GM19351 (cell line): ENCODE measurements at regions not wholly inside any gene's neighbourhood (a gene's known extent, or its start where the extent isn't known, plus 50 kb on each side); places are given as distances from the start of the nearest gene placed in this dataset.

Experiments used
- ATAC-seq: cut with Tn5 transposase; IDR thresholded peaks from one replicate; pipeline ENCODE4 v1.9.1; 2021; ENCODE audit warnings: mild to moderate bottlenecking, moderate library complexity; ENCODE audit not compliant: unreplicated experiment

GRCh38 chr6:169937389-169938261, 186.2 kb downstream of the ERMARD start:
- ATAC-seq, result no peak

- ATAC-seq, result no peak
These were observed 185.0 kb downstream of the ERMARD start for GRCh38 chr6:169936355-169936975.

DNA sequence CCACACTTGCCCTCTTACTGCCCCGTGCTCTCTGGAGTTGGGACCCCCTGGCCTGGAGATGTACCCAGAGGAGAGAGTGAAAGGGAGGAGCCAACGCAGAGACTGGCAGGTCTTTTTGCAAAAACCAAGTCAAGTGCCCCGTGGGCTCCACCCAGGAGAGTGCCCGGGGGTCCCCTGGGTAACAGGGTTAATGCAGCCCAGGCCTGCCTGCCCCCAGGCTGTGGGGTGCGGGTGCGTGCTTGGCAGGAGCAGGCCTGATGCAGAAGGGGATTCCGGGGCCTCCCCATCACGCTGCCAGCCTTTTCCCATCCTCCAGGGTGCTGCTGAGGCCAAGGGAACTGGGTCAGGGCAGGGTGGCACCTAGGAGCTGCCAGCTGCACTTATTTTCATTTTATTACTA, 184.4 kb downstream of the ERMARD start:
- ATAC-seq, result no peak

GRCh38 chr6:169935348-169935718, 183.9 kb downstream of the ERMARD start:
- ATAC-seq, result no peak

DNA sequence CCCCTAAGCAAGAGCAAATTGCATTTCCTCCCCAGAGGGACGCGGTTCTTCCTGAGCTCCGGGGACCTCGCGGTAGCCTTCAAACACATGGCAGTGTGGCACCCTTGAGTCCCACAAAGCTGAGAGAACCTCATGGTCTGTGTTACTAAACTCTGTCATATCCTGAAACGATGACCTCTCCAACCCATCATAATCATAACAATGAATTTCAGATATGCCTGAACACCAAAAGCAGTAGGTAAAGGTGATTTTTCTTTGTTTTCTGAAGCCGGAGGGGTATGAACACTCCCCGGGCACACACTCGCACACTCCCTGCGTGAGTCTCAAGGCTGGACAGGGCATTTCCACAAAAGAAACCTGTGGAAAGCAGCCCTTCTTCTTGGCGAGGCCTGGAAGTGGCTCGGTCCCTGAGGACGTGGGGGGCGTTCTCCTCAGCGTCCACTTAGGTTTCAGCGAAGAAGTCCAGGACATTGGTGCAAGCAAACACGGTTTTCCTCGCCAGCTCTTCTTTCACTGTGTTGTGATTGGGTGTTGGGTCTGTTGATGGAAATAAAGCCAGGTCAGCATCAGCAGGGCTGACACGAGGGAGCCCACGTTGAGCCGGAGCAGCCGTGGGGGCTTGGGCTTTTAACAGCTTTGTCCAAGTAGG, 183.4 kb downstream of the ERMARD start:
- no peak for ATAC-seq

GRCh38 chr6:169933839-169934698, 182.6 kb downstream of the ERMARD start:
- no peak for ATAC-seq

DNA sequence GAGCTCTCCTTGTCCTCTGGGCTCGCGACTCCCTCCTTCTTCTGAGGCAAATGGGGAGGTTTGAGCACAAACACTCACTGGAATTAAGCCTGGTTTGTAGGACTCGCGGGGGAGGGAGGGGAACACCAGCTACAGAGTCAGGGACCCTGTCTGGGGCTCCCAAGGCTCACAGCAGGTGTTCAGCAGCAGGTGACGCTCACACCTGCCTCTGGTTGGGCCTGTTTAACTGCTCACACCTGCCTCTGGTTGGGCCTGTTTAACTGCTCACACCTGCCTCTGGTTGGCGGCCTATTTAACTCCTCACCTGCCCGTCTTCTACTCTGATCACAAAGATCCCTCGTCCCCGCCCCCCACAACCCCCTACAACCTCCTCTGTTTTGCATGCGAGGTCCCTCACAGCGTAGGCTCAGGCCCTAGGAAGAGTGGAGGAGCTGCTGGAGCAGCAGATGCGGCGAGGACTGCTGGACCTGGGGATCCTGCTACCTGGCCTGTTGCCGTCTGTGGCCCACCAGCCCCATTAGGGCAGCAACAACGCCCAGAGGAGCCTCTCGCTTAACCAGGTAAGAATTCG, 181.9 kb downstream of the ERMARD start:
- no peak for ATAC-seq

DNA sequence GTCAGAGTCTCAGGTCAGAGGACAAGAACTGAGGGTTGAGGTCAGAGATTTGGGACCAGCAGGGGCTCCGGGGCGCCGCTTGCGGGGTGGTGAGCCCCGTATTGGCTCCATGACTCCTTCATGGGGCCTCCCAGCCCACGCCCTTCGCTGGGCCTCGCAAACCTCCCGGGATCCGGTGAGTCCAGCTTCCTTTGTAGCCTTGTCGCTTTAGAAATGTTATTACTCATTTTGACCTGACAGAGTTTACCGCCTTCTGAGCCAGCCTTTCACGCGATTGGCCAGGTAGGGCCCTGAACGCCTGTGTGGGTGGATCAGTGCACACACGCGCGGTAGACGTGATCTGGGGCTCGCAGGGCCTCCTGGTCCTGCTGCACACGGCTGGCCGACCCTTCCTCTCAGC, 181.1 kb downstream of the ERMARD start:
- no peak for ATAC-seq

DNA sequence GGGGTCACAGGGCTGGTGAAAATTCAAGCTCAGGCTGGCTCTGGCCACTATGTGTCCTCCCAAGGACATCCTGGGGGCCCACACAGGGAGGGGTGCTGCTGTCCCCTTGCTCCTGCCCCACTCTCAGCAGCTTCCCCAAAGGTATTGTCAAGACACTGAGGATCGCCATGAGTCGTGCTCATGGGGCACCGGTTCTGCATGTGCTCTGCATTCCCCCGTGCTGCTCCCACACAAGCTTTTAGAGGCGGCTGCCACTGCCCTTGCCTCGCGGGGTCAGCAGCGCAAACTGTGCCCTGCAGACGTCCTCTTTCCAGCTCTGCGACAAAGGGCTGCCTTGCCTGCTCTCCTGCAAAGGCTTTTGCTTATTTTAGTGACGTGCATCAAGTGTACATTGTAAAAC, 179.8 kb downstream of the ERMARD start:
- no peak for ATAC-seq

DNA sequence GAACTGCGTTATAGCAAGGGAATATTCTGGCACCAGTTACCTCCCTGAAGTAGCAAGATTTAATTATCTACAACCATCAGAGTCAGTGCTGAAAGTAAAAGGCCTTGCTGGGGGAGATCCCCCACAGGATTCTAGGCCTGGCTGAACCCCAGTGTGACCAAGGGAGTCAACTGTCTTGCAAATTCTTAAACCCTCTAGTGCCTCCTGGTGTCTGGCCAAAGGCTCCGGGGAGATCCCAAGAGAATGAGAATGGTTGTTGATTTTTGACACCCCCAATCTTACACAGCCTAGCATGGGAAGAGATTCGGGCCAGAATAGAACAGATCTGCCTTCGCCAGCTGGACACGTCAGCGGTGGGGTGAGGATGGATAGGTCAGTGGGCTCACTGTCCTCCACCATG, 179.4 kb downstream of the ERMARD start:
- no peak for ATAC-seq

- ATAC-seq, result no peak
These were observed 176.3 kb downstream of the ERMARD start for GRCh38 chr6:169927711-169928110.

DNA sequence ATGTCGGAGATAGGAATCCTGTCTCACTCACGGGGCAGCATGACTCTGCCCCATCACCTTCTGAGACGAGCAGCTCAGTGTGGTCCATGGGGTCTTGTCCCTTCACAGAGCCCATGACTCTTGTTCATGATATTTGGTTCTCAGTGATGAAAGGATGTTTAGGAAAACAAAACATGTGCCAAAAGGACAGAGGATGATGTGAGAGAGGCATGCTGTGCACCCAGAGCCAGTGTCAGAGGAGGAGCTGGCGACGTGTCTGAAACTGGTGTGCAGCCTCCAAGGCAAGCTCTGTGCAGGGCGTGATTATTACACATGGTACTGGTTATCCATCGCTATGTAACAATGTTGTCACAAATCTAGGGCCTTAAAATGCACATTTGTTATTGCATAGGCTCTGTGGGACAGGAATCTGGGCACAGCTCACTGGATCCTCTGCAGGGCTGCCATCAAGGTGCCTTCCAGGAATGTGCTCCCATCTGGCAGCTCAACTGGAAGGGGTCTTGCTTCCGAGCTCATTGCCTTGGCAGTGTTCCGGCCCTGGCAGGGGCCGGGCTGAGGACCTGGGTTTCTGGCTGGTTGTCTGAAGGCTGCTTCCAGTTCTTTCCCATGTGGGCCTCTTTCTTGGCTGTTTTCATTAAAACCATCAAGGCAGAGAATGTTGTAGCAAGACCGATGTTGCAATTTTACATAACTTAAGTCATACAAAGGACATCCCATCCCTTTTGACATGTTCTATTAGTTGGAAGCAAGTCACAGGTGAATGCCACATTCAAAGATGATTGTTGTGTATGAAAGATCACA, 175.4 kb downstream of the ERMARD start:
- no peak for ATAC-seq

- ATAC-seq, result no peak
These were observed 172.3 kb downstream of the ERMARD start for GRCh38 chr6:169923468-169924464.

DNA sequence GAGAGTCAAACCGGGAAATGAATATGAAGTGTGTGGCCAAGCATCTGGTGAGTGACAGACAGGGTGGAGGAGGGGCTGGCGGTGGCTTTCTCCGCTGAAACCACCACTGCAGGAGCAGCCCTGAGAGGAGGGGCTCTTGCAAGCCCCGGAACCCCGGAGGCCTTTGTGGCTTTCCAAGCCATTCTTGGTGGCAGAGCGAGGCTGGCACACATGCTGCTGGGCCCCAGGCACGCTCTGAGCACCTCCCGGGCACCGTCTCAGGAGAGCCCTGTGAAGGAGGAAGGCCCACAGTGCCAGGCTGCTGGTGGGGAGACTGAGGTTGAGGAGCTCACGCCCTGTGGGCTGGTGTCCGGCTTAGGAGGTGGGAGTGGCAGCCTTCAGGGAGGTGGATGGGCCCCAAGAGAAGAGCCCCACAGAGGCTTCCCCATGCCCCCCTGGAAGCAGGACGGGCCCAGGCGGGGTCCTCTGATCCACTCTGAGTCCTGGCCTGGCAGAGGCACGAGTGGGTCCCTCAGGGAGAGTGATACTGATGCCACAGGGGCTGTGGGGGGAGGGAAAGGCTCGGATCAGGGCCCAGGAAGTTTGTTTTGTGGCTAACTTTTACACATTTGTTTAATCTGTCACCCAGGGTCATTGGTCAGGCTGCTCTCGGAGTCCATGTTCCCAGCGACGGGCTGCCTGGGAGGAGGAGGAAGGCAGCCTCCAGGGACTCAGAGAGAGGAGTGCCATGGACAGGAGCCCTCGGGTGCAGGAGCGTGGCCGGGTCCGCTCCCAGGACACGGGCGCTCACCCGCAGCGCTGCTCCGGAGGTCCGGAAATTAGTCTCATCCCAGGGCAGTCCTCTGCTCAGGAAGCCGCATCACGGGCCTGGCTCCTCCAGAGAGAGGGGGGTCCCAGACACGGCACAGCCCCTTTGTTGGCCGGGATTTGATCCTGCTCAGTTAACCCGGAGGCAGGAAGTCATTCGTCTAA, 170.7 kb downstream of the ERMARD start:
- no peak for ATAC-seq

GRCh38 chr6:169921217-169921616, 169.8 kb downstream of the ERMARD start:
- ATAC-seq, result no peak

DNA sequence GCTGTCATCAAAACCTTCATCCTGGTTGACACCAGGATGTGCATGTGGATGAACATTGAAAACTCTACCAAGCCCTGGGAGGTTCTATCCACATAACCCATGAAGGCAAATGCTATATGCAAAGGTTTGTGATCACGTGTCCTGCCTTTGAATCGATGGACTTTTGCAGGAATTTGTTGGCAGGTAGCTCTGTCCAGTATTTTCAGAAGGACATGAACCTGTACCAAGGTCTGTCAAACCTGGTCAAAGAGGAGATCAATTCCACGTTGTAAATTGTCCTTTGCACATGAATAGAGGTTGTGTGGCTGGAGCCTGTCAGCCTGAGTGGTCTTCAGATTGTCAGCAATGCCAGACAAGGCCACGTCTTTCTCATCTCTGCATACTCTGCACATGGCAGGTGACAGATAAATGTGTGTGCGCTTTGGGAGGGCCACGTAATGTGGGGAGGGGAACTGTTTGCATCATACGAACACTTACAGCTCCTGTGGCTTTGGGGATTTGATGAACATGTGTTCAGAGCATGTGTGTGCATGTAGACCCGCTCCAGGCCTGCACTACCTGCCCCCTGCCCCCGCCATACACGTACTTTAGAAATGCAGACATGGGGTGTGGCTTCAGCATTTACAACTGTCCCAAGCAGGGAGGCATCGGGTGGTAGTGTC, 169.1 kb downstream of the ERMARD start:
- no peak for ATAC-seq

DNA sequence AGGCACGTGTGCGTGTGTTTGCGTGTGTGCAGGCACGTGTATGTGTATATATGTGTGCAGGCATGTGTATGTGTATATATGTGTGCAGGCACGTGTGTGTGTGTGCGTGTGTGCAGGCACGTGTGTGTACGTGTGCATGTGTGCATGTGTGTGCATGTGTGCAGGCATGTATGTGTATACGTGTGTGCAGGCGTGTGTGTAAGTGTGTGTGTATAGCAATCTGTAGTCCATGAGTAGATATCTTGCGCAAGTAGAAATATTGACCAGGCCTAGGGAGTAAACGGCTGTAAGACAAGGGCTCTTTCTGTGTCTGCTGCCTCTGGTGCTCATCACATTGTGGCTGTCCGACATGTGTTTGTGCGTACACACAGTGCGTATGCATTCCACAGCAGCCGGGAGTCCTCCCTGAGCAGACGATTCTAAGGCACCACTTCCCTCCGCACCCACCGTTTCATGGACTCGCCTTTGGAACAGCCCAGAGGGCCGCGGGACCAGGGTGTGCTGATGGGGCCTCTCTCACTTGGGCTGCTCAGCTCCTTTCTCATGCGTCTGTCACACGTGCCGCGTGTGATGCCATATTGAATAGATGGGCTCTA, 167.6 kb downstream of the ERMARD start:
- ATAC-seq, result no peak
